ENCODE measurements at regions not wholly inside any gene's neighbourhood (a gene's known extent, or its start where the extent isn't known, plus 50 kb on each side); places are given as distances from the start of the nearest gene placed in this dataset.

GRCh38 chr21:15332572-15332971, 267.8 kb upstream of the NRIP1 start:
- Mint-ChIP-seq H3K36me3 (ENCODE audit: insufficient read depth) (no peaks in the 10 kb centered on the region), H3K27me3 (ENCODE audit: low read depth) (no peaks in the 10 kb centered on the region)

GRCh38 chr21:15333136-15333710, 268.4 kb upstream of the NRIP1 start:
- ATAC-seq (no peak), DNase-seq (no peak)
- no peaks in the 10 kb centered on the region for H3K36me3 Mint-ChIP-seq (ENCODE audit: insufficient read depth)
- no peaks in the 10 kb centered on the region for H3K4me1 Mint-ChIP-seq (ENCODE audit: low read depth)
- H3K9me3 Mint-ChIP-seq, result no peaks in the 10 kb centered on the region
- H3K4me3 Mint-ChIP-seq, result no peak overlapping the region
- H3K27me3 Mint-ChIP-seq (ENCODE audit: low read depth), result no peaks in the 10 kb centered on the region

More at GRCh38 chr21:15332572-15332971, 267.8 kb upstream of the NRIP1 start:
- ATAC-seq (no peak), DNase-seq (no peak)
- H3K4me1 Mint-ChIP-seq (ENCODE audit: low read depth), result no peaks in the 10 kb centered on the region
- no peaks in the 10 kb centered on the region for H3K9me3 Mint-ChIP-seq
- H3K4me3 Mint-ChIP-seq, result no peak overlapping the region

- no peak for DNase-seq
- no peaks in the 10 kb centered on the region for H3K4me1 Mint-ChIP-seq (ENCODE audit: low read depth)
- no peak for ATAC-seq
- H3K36me3 Mint-ChIP-seq (ENCODE audit: insufficient read depth), result no peaks in the 10 kb centered on the region
- H3K9me3 Mint-ChIP-seq, result no peaks in the 10 kb centered on the region
- no peaks in the 10 kb centered on the region for H3K27me3 Mint-ChIP-seq (ENCODE audit: low read depth)
- H3K4me3 Mint-ChIP-seq, result no peak overlapping the region
These were observed 269.2 kb upstream of the NRIP1 start for GRCh38 chr21:15333951-15334350.

- Mint-ChIP-seq H3K4me1 (ENCODE audit: low read depth) (no peaks in the 10 kb centered on the region), H3K27me3 (ENCODE audit: low read depth) (peaks cover 6% of the 10 kb centered on the region), H3K9me3 (no peaks in the 10 kb centered on the region), H3K36me3 (ENCODE audit: insufficient read depth) (no peaks in the 10 kb centered on the region), H3K4me3 (no peak overlapping the region)
- ATAC-seq (no peak), DNase-seq (no peak)
These were observed 278.3 kb upstream of the NRIP1 start for GRCh38 chr21:15343066-15343465.

GRCh38 chr21:15352009-15352408, 287.2 kb upstream of the NRIP1 start:
- DNase-seq (no peak), ATAC-seq (no peak)
- Mint-ChIP-seq H3K4me1 (ENCODE audit: low read depth) (peaks cover 5% of the 10 kb centered on the region), H3K4me3 (no peak overlapping the region), H3K27me3 (ENCODE audit: low read depth) (no peaks in the 10 kb centered on the region), H3K9me3 (no peaks in the 10 kb centered on the region), H3K36me3 (ENCODE audit: insufficient read depth) (no peaks in the 10 kb centered on the region)

GRCh38 chr21:15353546-15353945, 288.7 kb upstream of the NRIP1 start:
- no peaks in the 10 kb centered on the region for H3K27me3 Mint-ChIP-seq (ENCODE audit: low read depth)
- DNase-seq, result no peak
- peaks cover 5% of the 10 kb centered on the region for H3K4me1 Mint-ChIP-seq (ENCODE audit: low read depth)
- no peaks in the 10 kb centered on the region for H3K9me3 Mint-ChIP-seq
- ATAC-seq, result no peak
- no peaks in the 10 kb centered on the region for H3K36me3 Mint-ChIP-seq (ENCODE audit: insufficient read depth)
- no peak overlapping the region for H3K4me3 Mint-ChIP-seq

GRCh38 chr21:15354516-15354915, 289.7 kb upstream of the NRIP1 start:
- DNase-seq, result no peak
- Mint-ChIP-seq H3K27me3 (ENCODE audit: low read depth) (no peaks in the 10 kb centered on the region), H3K9me3 (no peaks in the 10 kb centered on the region), H3K36me3 (ENCODE audit: insufficient read depth) (no peaks in the 10 kb centered on the region), H3K4me3 (no peak overlapping the region), H3K4me1 (ENCODE audit: low read depth) (peaks cover 5% of the 10 kb centered on the region)
- no peak for ATAC-seq

GRCh38 chr21:15355066-15355465, 290.3 kb upstream of the NRIP1 start:
- Mint-ChIP-seq H3K36me3 (ENCODE audit: insufficient read depth) (no peaks in the 10 kb centered on the region), H3K9me3 (no peaks in the 10 kb centered on the region), H3K4me3 (no peak overlapping the region), H3K4me1 (ENCODE audit: low read depth) (peaks cover 5% of the 10 kb centered on the region), H3K27me3 (ENCODE audit: low read depth) (no peaks in the 10 kb centered on the region)
- ATAC-seq (no peak), DNase-seq (no peak)

- DNase-seq, result no peak
- no peak overlapping the region for H3K4me3 Mint-ChIP-seq
- H3K9me3 Mint-ChIP-seq, result no peaks in the 10 kb centered on the region
- ATAC-seq, result no peak
- H3K36me3 Mint-ChIP-seq (ENCODE audit: insufficient read depth), result no peaks in the 10 kb centered on the region
- no peaks in the 10 kb centered on the region for H3K27me3 Mint-ChIP-seq (ENCODE audit: low read depth)
- H3K4me1 Mint-ChIP-seq (ENCODE audit: low read depth), result peaks cover 3% of the 10 kb centered on the region
These were observed 294.5 kb upstream of the NRIP1 start for GRCh38 chr21:15359251-15359650.

- Mint-ChIP-seq H3K27me3 (ENCODE audit: low read depth) (no peaks in the 10 kb centered on the region), H3K36me3 (ENCODE audit: insufficient read depth) (no peaks in the 10 kb centered on the region), H3K9me3 (peaks cover 13% of the 10 kb centered on the region), H3K4me1 (ENCODE audit: low read depth) (no peaks in the 10 kb centered on the region), H3K4me3 (no peak overlapping the region)
- no peak for DNase-seq
- ATAC-seq, result no peak
These were observed 297.7 kb upstream of the NRIP1 start for GRCh38 chr21:15362458-15362857.

- Mint-ChIP-seq H3K4me1 (ENCODE audit: low read depth) (no peaks in the 10 kb centered on the region), H3K36me3 (ENCODE audit: insufficient read depth) (no peaks in the 10 kb centered on the region), H3K9me3 (peaks cover 13% of the 10 kb centered on the region), H3K27me3 (ENCODE audit: low read depth) (no peaks in the 10 kb centered on the region), H3K4me3 (no peak overlapping the region)
- ATAC-seq, result no peak
- DNase-seq, result no peak
These were observed 299.1 kb upstream of the NRIP1 start for GRCh38 chr21:15363921-15364320.

- no peak for ATAC-seq
These were observed 301.1 kb upstream of the NRIP1 start for GRCh38 chr21:15365751-15366392.

GRCh38 chr21:15366555-15366954, 301.8 kb upstream of the NRIP1 start:
- H3K4me3 Mint-ChIP-seq, result no peak overlapping the region
- DNase-seq (no peak), ATAC-seq (no peak)
- H3K4me1 Mint-ChIP-seq (ENCODE audit: low read depth), result no peaks in the 10 kb centered on the region
- peaks cover 13% of the 10 kb centered on the region for H3K9me3 Mint-ChIP-seq
- no peaks in the 10 kb centered on the region for H3K36me3 Mint-ChIP-seq (ENCODE audit: insufficient read depth)
- H3K27me3 Mint-ChIP-seq (ENCODE audit: low read depth), result no peaks in the 10 kb centered on the region

More at GRCh38 chr21:15365751-15366392, 301.1 kb upstream of the NRIP1 start:
- Mint-ChIP-seq H3K4me3 (no peak overlapping the region), H3K4me1 (ENCODE audit: low read depth) (no peaks in the 10 kb centered on the region), H3K36me3 (ENCODE audit: insufficient read depth) (no peaks in the 10 kb centered on the region), H3K9me3 (peaks cover 13% of the 10 kb centered on the region), H3K27me3 (ENCODE audit: low read depth) (no peaks in the 10 kb centered on the region)
- DNase-seq, result no peak

GRCh38 chr21:15367061-15367626, 302.3 kb upstream of the NRIP1 start:
- H3K9me3 Mint-ChIP-seq, result peaks cover 13% of the 10 kb centered on the region

GRCh38 chr21:15370462-15370975, 305.7 kb upstream of the NRIP1 start:
- peaks cover 3% of the 10 kb centered on the region for H3K4me1 Mint-ChIP-seq (ENCODE audit: low read depth)
- no peak overlapping the region for H3K4me3 Mint-ChIP-seq
- peaks cover 12% of the 10 kb centered on the region for H3K9me3 Mint-ChIP-seq
- ATAC-seq, result no peak
- H3K36me3 Mint-ChIP-seq (ENCODE audit: insufficient read depth), result no peaks in the 10 kb centered on the region
- peaks cover 2% of the 10 kb centered on the region for H3K27me3 Mint-ChIP-seq (ENCODE audit: low read depth)
- DNase-seq, result no peak

More at GRCh38 chr21:15367061-15367626, 302.3 kb upstream of the NRIP1 start:
- H3K27me3 Mint-ChIP-seq (ENCODE audit: low read depth), result no peaks in the 10 kb centered on the region
- DNase-seq, result no peak
- no peaks in the 10 kb centered on the region for H3K4me1 Mint-ChIP-seq (ENCODE audit: low read depth)
- no peak overlapping the region for H3K4me3 Mint-ChIP-seq
- no peak for ATAC-seq
- no peaks in the 10 kb centered on the region for H3K36me3 Mint-ChIP-seq (ENCODE audit: insufficient read depth)

Data from activated T-cell treated with anti-CD3 and anti-CD28 coated beads, Interleukin-2, amount 50 U/mL, for 4 hours (primary cell).